GM23338 (cell line): ENCODE measurements at regions not wholly inside any gene's neighbourhood (a gene's known extent, or its start where the extent isn't known, plus 50 kb on each side); places are given as distances from the start of the nearest gene placed in this dataset.

Experiments
- ATAC-seq: fragments of 200-7000 bp; cut with Tn5 transposase; 3 replicates; pipeline ENCODE4 v1.9.1; 2020
- DNase-seq: peaks from one replicate; pipeline ENCODE4 v3.0.0-alpha.2; 2015; ENCODE audit warnings: low spot score
- H2AFZ ChIP-seq: fragments of 200-600 bp; sonication (generic); 2 replicates; pipeline ENCODE4 v1.8.0; 2016; ENCODE audit warnings: antibody characterized with exemption, mild to moderate bottlenecking, moderate library complexity
- H3F3A ChIP-seq: fragments of 200-600 bp; sonication (generic); replicated peaks from 2 replicates; pipeline ENCODE4 v1.8.0; 2017; ENCODE audit warnings: antibody characterized with exemption, mixed run types, low read depth
- H3K27ac ChIP-seq: fragments of 200-600 bp; sonication (generic); 2 replicates; pipeline ENCODE4 v1.6.1; 2016; ENCODE audit warnings: low read depth
- H3K27me3 ChIP-seq: fragments of 200-600 bp; sonication (generic); 2 replicates; pipeline ENCODE4 v1.8.0; 2016; ENCODE audit warnings: mild to moderate bottlenecking, mixed run types, moderate library complexity; ENCODE audit not compliant: insufficient read depth
- H3K36me3 ChIP-seq: fragments of 200-600 bp; sonication (generic); 2 replicates; pipeline ENCODE4 v1.8.0; 2016; ENCODE audit warnings: mild to moderate bottlenecking; ENCODE audit not compliant: insufficient read depth
- H3K4me1 ChIP-seq: fragments of 200-600 bp; sonication (generic); 2 replicates; pipeline ENCODE4 v1.8.0; 2016; ENCODE audit warnings: mild to moderate bottlenecking, moderate library complexity; ENCODE audit not compliant: insufficient read depth
- H3K4me2 ChIP-seq: fragments of 200-600 bp; sonication (generic); 2 replicates; pipeline ENCODE4 v1.7.1; 2017; ENCODE audit warnings: mixed run types
- H3K4me3 ChIP-seq: fragments of 200-600 bp; sonication (generic); 2 replicates; pipeline ENCODE4 v1.6.1; 2016; ENCODE audit warnings: mixed run types
- H3K79me2 ChIP-seq: fragments of 200-600 bp; sonication (generic); replicated peaks from 2 replicates; pipeline ENCODE4 v1.8.0; 2017; ENCODE audit warnings: mild to moderate bottlenecking; ENCODE audit not compliant: insufficient read depth
- H3K9me2 ChIP-seq: fragments of 200-600 bp; sonication (generic); 2 replicates; pipeline ENCODE4 v1.8.0; 2017; ENCODE audit not compliant: insufficient read depth
- H4K20me1 ChIP-seq: fragments of 200-600 bp; sonication (generic); replicated peaks from 2 replicates; pipeline ENCODE4 v1.8.0; 2017; ENCODE audit warnings: mild to moderate bottlenecking; ENCODE audit not compliant: insufficient read depth
- H3K27ac Mint-ChIP-seq: 2 replicates; pipeline ENCODE4 v1.8.0; 2020; ENCODE audit warnings: inconsistent platforms, mild to moderate bottlenecking, moderate library complexity, mixed read lengths
- H3K27me3 Mint-ChIP-seq: 3 replicates; pipeline ENCODE4 v1.8.0; 2022; ENCODE audit warnings: low read depth, mild to moderate bottlenecking, moderate library complexity, mixed read lengths, inconsistent platforms; ENCODE audit not compliant: insufficient read depth, poor library complexity
- H3K36me3 Mint-ChIP-seq: 3 replicates; pipeline ENCODE4 v1.8.0; 2021; ENCODE audit warnings: low read depth, mild to moderate bottlenecking, inconsistent platforms, moderate library complexity, mixed read lengths
- H3K4me1 Mint-ChIP-seq: 3 replicates; pipeline ENCODE4 v1.8.0; 2020; ENCODE audit warnings: mild to moderate bottlenecking, inconsistent platforms, mixed read lengths
- H3K4me3 Mint-ChIP-seq: 3 replicates; pipeline ENCODE4 v1.8.0; 2021; ENCODE audit warnings: moderate library complexity, mild to moderate bottlenecking, inconsistent platforms, mixed read lengths
- H3K9me3 Mint-ChIP-seq: 3 replicates; pipeline ENCODE4 v1.8.0; 2020; ENCODE audit warnings: moderate library complexity, mild to moderate bottlenecking, inconsistent platforms, mixed read lengths
- EZH2 ChIP-seq: fragments of 200-600 bp; sonication (generic); IDR thresholded peaks from one replicate; pipeline ENCODE4 v1.8.0; 2017; ENCODE audit warnings: antibody characterized with exemption, mild to moderate bottlenecking, low read depth; ENCODE audit not compliant: unreplicated experiment
- EZH2phosphoT487 ChIP-seq: fragments of 200-600 bp; sonication (generic); IDR thresholded peaks from one replicate; pipeline ENCODE4 v1.8.1; 2018; ENCODE audit warnings: antibody characterized with exemption; ENCODE audit not compliant: unreplicated experiment
- JUNB ChIP-seq: IDR thresholded peaks from one replicate; pipeline ENCODE4 v1.6.1; 2016; ENCODE audit warnings: antibody characterized with exemption; ENCODE audit not compliant: unreplicated experiment
- NANOG ChIP-seq: IDR thresholded peaks from 2 replicates; pipeline ENCODE4 v1.6.1; 2016; ENCODE audit warnings: antibody characterized with exemption, borderline replicate concordance
- POLR2AphosphoS5 ChIP-seq: IDR thresholded peaks from 2 replicates; pipeline ENCODE4 v1.6.1; 2016; ENCODE audit warnings: antibody characterized with exemption, low read depth
- STAT1 ChIP-seq: IDR thresholded peaks from one replicate; pipeline ENCODE4 v1.6.1; 2016; ENCODE audit warnings: antibody characterized with exemption; ENCODE audit not compliant: unreplicated experiment
- ZNF114 ChIP-seq: fragments of 250-450 bp; sonication (Bioruptor Pico); IDR thresholded peaks from 2 replicates; pipeline ENCODE4 v1.5.0; 2020; ENCODE audit warnings: mild to moderate bottlenecking, moderate library complexity
- TF ChIP-seq, protein P1 (sequence below): fragments of 250-450 bp; sonication (Bioruptor Pico); IDR thresholded peaks from 2 replicates; pipeline ENCODE4 v1.5.0; 2020; ENCODE audit warnings: mild to moderate bottlenecking, moderate library complexity
- TF ChIP-seq, protein P2 (sequence below), 2 experiments: fragments of 200-600 bp in 1 of 2; sonication (generic) in 1 of 2; conservative IDR thresholded peaks; 2 replicates each; pipeline versions ENCODE4 v1.5.1 to v1.6.1; 2016 to 2017; ENCODE audit warnings: antibody characterized with exemption in 2 of 2, low read depth in 2 of 2, mild to moderate bottlenecking in 2 of 2, moderate library complexity in 1 of 2
- TF ChIP-seq, protein P3 (sequence below): IDR thresholded peaks from 2 replicates; pipeline ENCODE4 v1.6.1; 2016; ENCODE audit warnings: antibody characterized with exemption
- TF ChIP-seq, protein P4 (sequence below): IDR thresholded peaks from one replicate; pipeline ENCODE4 v1.6.1; 2018; ENCODE audit warnings: antibody characterized with exemption; ENCODE audit not compliant: unreplicated experiment

DNA sequence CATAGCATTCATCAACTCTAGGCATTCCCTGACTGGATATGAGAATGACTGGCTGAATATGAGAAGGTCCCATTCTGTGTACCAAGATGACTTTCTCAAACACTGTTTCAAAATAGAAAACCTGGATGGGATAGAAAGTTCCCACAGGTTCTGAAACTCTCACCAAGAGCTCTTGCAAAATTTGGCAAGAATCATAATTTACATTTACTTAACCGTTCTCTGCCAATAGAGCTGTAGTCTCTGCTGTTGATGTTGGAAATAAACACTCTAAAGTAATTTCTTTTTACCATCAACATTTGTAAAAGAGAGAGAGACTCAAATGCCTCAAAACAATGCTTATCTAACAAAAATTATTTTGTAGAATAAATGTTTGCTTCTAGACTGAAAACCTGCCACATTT is 221.1 kb downstream of the LMO4 start (continued):
- TF ChIP-seq, protein P1, sequence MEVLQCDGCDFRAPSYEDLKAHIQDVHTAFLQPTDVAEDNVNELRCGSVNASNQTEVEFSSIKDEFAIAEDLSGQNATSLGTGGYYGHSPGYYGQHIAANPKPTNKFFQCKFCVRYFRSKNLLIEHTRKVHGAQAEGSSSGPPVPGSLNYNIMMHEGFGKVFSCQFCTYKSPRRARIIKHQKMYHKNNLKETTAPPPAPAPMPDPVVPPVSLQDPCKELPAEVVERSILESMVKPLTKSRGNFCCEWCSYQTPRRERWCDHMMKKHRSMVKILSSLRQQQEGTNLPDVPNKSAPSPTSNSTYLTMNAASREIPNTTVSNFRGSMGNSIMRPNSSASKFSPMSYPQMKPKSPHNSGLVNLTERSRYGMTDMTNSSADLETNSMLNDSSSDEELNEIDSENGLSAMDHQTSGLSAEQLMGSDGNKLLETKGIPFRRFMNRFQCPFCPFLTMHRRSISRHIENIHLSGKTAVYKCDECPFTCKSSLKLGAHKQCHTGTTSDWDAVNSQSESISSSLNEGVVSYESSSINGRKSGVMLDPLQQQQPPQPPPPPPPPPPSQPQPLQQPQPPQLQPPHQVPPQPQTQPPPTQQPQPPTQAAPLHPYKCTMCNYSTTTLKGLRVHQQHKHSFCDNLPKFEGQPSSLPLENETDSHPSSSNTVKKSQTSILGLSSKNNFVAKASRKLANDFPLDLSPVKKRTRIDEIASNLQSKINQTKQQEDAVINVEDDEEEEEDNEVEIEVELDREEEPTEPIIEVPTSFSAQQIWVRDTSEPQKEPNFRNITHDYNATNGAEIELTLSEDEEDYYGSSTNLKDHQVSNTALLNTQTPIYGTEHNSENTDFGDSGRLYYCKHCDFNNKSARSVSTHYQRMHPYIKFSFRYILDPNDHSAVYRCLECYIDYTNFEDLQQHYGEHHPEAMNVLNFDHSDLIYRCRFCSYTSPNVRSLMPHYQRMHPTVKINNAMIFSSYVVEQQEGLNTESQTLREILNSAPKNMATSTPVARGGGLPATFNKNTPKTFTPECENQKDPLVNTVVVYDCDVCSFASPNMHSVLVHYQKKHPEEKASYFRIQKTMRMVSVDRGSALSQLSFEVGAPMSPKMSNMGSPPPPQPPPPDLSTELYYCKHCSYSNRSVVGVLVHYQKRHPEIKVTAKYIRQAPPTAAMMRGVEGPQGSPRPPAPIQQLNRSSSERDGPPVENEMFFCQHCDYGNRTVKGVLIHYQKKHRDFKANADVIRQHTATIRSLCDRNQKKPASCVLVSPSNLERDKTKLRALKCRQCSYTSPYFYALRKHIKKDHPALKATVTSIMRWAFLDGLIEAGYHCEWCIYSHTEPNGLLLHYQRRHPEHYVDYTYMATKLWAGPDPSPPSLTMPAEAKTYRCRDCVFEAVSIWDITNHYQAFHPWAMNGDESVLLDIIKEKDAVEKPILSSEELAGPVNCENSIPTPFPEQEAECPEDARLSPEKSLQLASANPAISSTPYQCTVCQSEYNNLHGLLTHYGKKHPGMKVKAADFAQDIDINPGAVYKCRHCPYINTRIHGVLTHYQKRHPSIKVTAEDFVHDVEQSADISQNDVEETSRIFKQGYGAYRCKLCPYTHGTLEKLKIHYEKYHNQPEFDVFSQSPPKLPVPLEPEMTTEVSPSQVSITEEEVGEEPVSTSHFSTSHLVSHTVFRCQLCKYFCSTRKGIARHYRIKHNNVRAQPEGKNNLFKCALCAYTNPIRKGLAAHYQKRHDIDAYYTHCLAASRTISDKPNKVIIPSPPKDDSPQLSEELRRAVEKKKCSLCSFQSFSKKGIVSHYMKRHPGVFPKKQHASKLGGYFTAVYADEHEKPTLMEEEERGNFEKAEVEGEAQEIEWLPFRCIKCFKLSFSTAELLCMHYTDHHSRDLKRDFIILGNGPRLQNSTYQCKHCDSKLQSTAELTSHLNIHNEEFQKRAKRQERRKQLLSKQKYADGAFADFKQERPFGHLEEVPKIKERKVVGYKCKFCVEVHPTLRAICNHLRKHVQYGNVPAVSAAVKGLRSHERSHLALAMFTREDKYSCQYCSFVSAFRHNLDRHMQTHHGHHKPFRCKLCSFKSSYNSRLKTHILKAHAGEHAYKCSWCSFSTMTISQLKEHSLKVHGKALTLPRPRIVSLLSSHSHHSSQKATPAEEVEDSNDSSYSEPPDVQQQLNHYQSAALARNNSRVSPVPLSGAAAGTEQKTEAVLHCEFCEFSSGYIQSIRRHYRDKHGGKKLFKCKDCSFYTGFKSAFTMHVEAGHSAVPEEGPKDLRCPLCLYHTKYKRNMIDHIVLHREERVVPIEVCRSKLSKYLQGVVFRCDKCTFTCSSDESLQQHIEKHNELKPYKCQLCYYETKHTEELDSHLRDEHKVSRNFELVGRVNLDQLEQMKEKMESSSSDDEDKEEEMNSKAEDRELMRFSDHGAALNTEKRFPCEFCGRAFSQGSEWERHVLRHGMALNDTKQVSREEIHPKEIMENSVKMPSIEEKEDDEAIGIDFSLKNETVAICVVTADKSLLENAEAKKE (CRISPR knock-in tag): no peak
- TF ChIP-seq JUNB: no peak
- TF ChIP-seq ZNF114 (CRISPR knock-in tag): no peak
- TF ChIP-seq NANOG: no peak
- TF ChIP-seq, protein P2, sequence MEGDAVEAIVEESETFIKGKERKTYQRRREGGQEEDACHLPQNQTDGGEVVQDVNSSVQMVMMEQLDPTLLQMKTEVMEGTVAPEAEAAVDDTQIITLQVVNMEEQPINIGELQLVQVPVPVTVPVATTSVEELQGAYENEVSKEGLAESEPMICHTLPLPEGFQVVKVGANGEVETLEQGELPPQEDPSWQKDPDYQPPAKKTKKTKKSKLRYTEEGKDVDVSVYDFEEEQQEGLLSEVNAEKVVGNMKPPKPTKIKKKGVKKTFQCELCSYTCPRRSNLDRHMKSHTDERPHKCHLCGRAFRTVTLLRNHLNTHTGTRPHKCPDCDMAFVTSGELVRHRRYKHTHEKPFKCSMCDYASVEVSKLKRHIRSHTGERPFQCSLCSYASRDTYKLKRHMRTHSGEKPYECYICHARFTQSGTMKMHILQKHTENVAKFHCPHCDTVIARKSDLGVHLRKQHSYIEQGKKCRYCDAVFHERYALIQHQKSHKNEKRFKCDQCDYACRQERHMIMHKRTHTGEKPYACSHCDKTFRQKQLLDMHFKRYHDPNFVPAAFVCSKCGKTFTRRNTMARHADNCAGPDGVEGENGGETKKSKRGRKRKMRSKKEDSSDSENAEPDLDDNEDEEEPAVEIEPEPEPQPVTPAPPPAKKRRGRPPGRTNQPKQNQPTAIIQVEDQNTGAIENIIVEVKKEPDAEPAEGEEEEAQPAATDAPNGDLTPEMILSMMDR (conservative IDR thresholded peaks at IDR 0.05; ENCODE audit: low read depth in 2 of 2): no peak
- TF ChIP-seq EZH2: no peak
- no peak for TF ChIP-seq POLR2AphosphoS5
- no peak for TF ChIP-seq STAT1

DNA sequence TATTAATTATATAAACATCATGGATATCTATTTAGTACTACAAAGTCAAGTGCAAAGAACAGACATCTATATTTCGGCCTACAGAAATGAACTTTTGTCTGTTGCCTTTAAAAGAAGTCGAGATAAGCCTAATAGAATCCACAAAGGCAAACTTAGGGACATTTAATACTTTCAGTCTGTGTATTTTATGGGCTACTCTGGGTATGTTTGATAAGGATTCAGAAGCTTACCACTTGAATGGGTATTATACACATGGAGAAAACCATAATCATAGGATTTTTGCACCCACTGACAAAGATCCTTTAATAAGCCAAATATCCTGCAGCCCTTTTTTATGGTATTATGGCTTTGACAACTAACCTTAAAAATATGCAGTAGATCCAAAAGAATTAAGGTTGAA is 224.8 kb downstream of the LMO4 start:
- no peak overlapping the region for H3K4me2 ChIP-seq
- TF ChIP-seq, protein P3, sequence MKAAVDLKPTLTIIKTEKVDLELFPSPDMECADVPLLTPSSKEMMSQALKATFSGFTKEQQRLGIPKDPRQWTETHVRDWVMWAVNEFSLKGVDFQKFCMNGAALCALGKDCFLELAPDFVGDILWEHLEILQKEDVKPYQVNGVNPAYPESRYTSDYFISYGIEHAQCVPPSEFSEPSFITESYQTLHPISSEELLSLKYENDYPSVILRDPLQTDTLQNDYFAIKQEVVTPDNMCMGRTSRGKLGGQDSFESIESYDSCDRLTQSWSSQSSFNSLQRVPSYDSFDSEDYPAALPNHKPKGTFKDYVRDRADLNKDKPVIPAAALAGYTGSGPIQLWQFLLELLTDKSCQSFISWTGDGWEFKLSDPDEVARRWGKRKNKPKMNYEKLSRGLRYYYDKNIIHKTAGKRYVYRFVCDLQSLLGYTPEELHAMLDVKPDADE: no peak
- TF ChIP-seq, protein P4, sequence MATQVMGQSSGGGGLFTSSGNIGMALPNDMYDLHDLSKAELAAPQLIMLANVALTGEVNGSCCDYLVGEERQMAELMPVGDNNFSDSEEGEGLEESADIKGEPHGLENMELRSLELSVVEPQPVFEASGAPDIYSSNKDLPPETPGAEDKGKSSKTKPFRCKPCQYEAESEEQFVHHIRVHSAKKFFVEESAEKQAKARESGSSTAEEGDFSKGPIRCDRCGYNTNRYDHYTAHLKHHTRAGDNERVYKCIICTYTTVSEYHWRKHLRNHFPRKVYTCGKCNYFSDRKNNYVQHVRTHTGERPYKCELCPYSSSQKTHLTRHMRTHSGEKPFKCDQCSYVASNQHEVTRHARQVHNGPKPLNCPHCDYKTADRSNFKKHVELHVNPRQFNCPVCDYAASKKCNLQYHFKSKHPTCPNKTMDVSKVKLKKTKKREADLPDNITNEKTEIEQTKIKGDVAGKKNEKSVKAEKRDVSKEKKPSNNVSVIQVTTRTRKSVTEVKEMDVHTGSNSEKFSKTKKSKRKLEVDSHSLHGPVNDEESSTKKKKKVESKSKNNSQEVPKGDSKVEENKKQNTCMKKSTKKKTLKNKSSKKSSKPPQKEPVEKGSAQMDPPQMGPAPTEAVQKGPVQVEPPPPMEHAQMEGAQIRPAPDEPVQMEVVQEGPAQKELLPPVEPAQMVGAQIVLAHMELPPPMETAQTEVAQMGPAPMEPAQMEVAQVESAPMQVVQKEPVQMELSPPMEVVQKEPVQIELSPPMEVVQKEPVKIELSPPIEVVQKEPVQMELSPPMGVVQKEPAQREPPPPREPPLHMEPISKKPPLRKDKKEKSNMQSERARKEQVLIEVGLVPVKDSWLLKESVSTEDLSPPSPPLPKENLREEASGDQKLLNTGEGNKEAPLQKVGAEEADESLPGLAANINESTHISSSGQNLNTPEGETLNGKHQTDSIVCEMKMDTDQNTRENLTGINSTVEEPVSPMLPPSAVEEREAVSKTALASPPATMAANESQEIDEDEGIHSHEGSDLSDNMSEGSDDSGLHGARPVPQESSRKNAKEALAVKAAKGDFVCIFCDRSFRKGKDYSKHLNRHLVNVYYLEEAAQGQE: no peak
- TF ChIP-seq NANOG: no peak
- TF ChIP-seq JUNB: no peak
- no peak for TF ChIP-seq EZH2phosphoT487

More for the DNA sequence above, 224.8 kb downstream of the LMO4 start:
- Histone ChIP-seq H3K27ac (no peak overlapping the region), H3F3A (no peaks in the 10 kb centered on the region), H4K20me1 (no peaks in the 10 kb centered on the region), H3K36me3 (no peaks in the 10 kb centered on the region), H2AFZ (no peak overlapping the region), H3K4me3 (no peak overlapping the region), H3K9me2 (peaks cover 6% of the 10 kb centered on the region; the same call in 1 of the 2 replicates), H3K27me3 (no peaks in the 10 kb centered on the region), H3K4me1 (no peaks in the 10 kb centered on the region), H3K79me2 (no peaks in the 10 kb centered on the region)
- Mint-ChIP-seq H3K4me1 (no peaks in the 10 kb centered on the region), H3K36me3 (no peaks in the 10 kb centered on the region; the same call in 2 of the 3 replicates), H3K4me3 (no peak overlapping the region), H3K9me3 (no peaks in the 10 kb centered on the region; the same call in 2 of the 3 replicates), H3K27ac (no peak overlapping the region), H3K27me3 (no peaks in the 10 kb centered on the region)
- ATAC-seq (no peak), DNase-seq (no peak)
